ENCODE measurements at regions not wholly inside any gene's neighbourhood (a gene's known extent, or its start where the extent isn't known, plus 50 kb on each side); places are given as distances from the start of the nearest gene placed in this dataset.

GRCh38 chr11:87425943-87426342 lies 388.2 kb downstream of the TMEM135 start:
- no peak for TF ChIP-seq POLR2A (IDR thresholded peaks at IDR 0.05)
- no peak for TF ChIP-seq CTCF (IDR thresholded peaks at IDR 0.05)
- TF ChIP-seq EP300 (IDR thresholded peaks at IDR 0.05), result no peak
- H3K4me1 ChIP-seq (ENCODE audit: insufficient read depth), result peaks cover 3% of the 10 kb centered on the region
- H3K9me3 ChIP-seq, result no peaks in the 10 kb centered on the region
- DNase-seq, result no peak
- intact Hi-C loops (cut with DNase I), result loop anchor here in 2 of 4 donors (10.0 kb wide), 1 partner anchor 71 kb away; no protein-coding TSS in a partner anchor
- no peak overlapping the region for H3K27ac ChIP-seq
- no peaks in the 10 kb centered on the region for H3K36me3 ChIP-seq
- 93 to 100% (median 97%) methylated on average over 1 of the region's 1 CpG for WGBS, 3 donors
- no peak overlapping the region for H3K4me3 ChIP-seq
- H3K27me3 ChIP-seq, result no peaks in the 10 kb centered on the region

GRCh38 chr11:87425391-87425790 lies 387.7 kb downstream of the TMEM135 start:
- Histone ChIP-seq H3K9me3 (no peaks in the 10 kb centered on the region), H3K4me1 (ENCODE audit: insufficient read depth) (no peaks in the 10 kb centered on the region), H3K4me3 (no peak overlapping the region), H3K27ac (no peak overlapping the region), H3K36me3 (no peaks in the 10 kb centered on the region), H3K27me3 (no peaks in the 10 kb centered on the region)
- WGBS, 3 donors, result 88 to 93% (median 88%) methylated on average over 5 of the region's 5 CpGs
- no peak for TF ChIP-seq CTCF (IDR thresholded peaks at IDR 0.05)
- TF ChIP-seq EP300 (IDR thresholded peaks at IDR 0.05), result no peak
- TF ChIP-seq POLR2A (IDR thresholded peaks at IDR 0.05), result no peak
- DNase-seq, result no peak
- intact Hi-C loops (cut with DNase I), result loop anchor here in 2 of 4 donors (10.0 kb wide), 1 partner anchor 71 kb away; no protein-coding TSS in a partner anchor

GRCh38 chr11:87423161-87423560 lies 385.4 kb downstream of the TMEM135 start:
- no peak for TF ChIP-seq POLR2A (IDR thresholded peaks at IDR 0.05)
- no peak for TF ChIP-seq CTCF (IDR thresholded peaks at IDR 0.05)
- no peak for TF ChIP-seq EP300 (IDR thresholded peaks at IDR 0.05)
- H3K4me3 ChIP-seq, result no peak overlapping the region
- no peak overlapping the region for H3K27ac ChIP-seq
- H3K27me3 ChIP-seq, result no peaks in the 10 kb centered on the region
- DNase-seq, result no peak
- WGBS, 3 donors, result 72 to 85% (median 74%) methylated on average over 3 of the region's 3 CpGs
- no peaks in the 10 kb centered on the region for H3K9me3 ChIP-seq
- H3K36me3 ChIP-seq, result no peaks in the 10 kb centered on the region
- intact Hi-C loops (cut with DNase I), result loop anchor here in 3 of 4 donors (5.0 to 10.0 kb wide), 2 partner anchors 68 to 71 kb away; no protein-coding TSS in a partner anchor
- peaks cover 3% of the 10 kb centered on the region for H3K4me1 ChIP-seq (ENCODE audit: insufficient read depth)

GRCh38 chr11:87422566-87422965 lies 384.8 kb downstream of the TMEM135 start:
- intact Hi-C loops (cut with DNase I), result loop anchor here in 3 of 4 donors (5.0 to 10.0 kb wide), 2 partner anchors 68 to 70 kb away; no protein-coding TSS in a partner anchor
- TF ChIP-seq POLR2A (IDR thresholded peaks at IDR 0.05) (no peak), CTCF (IDR thresholded peaks at IDR 0.05) (no peak), EP300 (IDR thresholded peaks at IDR 0.05) (no peak)
- Histone ChIP-seq H3K27me3 (no peaks in the 10 kb centered on the region), H3K27ac (no peak overlapping the region), H3K4me3 (no peak overlapping the region), H3K4me1 (ENCODE audit: insufficient read depth) (peaks cover 3% of the 10 kb centered on the region), H3K36me3 (no peaks in the 10 kb centered on the region), H3K9me3 (no peaks in the 10 kb centered on the region)
- 56 to 62% (median 58%) methylated on average over 3 of the region's 3 CpGs for WGBS, 3 donors
- DNase-seq, result no peak

Measured in ovary (tissue), 7 donors.